HG03039 (cell line): ENCODE measurements at regions not wholly inside any gene's neighbourhood (a gene's known extent, or its start where the extent isn't known, plus 50 kb on each side); places are given as distances from the start of the nearest gene placed in this dataset.
"Not testable (repeated sequence)": the region's sequence is repeated elsewhere in the genome, so short reads cannot be mapped to it uniquely, and the experiment has no call there.

Source experiments
- ATAC-seq: cut with Tn5 transposase; IDR thresholded peaks from one replicate; pipeline ENCODE4 v1.9.1; 2021; ENCODE audit warnings: mild to moderate bottlenecking, moderate library complexity; ENCODE audit not compliant: unreplicated experiment

- ATAC-seq, result no peak
Measured at GRCh38 chr1:78715181-78715661, 65.6 kb downstream of the IFI44 start.

GRCh38 chr1:78716186-78716585 is 66.6 kb downstream of the IFI44 start:
- no peak for ATAC-seq

GRCh38 chr1:78718566-78718965 is 68.9 kb downstream of the IFI44 start:
- no peak for ATAC-seq

- ATAC-seq, result no peak
Measured at GRCh38 chr1:78721136-78721535, 71.5 kb downstream of the IFI44 start.

GRCh38 chr1:78722105-78722504 is 72.5 kb downstream of the IFI44 start:
- no peak for ATAC-seq

- ATAC-seq, result no peak
Measured at GRCh38 chr1:78722521-78722920, 72.9 kb downstream of the IFI44 start.

- ATAC-seq, result no peak
Measured at GRCh38 chr1:78722947-78723346, 73.3 kb downstream of the IFI44 start.

GRCh38 chr1:78726686-78727085 is 77.1 kb downstream of the IFI44 start:
- no peak for ATAC-seq

- ATAC-seq, result no peak
Measured at GRCh38 chr1:78728359-78728758, 78.7 kb downstream of the IFI44 start.

GRCh38 chr1:78730054-78730453 is 80.4 kb downstream of the IFI44 start:
- ATAC-seq, result no peak

- no peak for ATAC-seq
Measured at GRCh38 chr1:78731674-78732073, 82.0 kb downstream of the IFI44 start.

- ATAC-seq, result no peak
Measured at GRCh38 chr1:78737241-78737640, 87.6 kb downstream of the IFI44 start.

- no peak for ATAC-seq
Measured at GRCh38 chr1:78743626-78744025, 94.0 kb downstream of the IFI44 start.

- no peak for ATAC-seq
Measured at GRCh38 chr1:78745111-78745510, 95.5 kb downstream of the IFI44 start.

- ATAC-seq, result not testable (repeated sequence)
Measured at GRCh38 chr1:78753679-78754078, 104.0 kb downstream of the IFI44 start.

GRCh38 chr1:78755986-78756385 is 106.4 kb downstream of the IFI44 start:
- ATAC-seq, result no peak

- no peak for ATAC-seq
Measured at GRCh38 chr1:78758506-78758905, 108.9 kb downstream of the IFI44 start.

- no peak for ATAC-seq
Measured at GRCh38 chr1:78759881-78760280, 110.2 kb downstream of the IFI44 start.

GRCh38 chr1:78760858-78761257 is 111.2 kb downstream of the IFI44 start:
- no peak for ATAC-seq

GRCh38 chr1:78762113-78762512 is 112.5 kb downstream of the IFI44 start:
- ATAC-seq, result no peak

- no peak for ATAC-seq
Measured at GRCh38 chr1:78765489-78765888, 115.9 kb downstream of the IFI44 start.

GRCh38 chr1:78779831-78780230 is 130.2 kb downstream of the IFI44 start:
- no peak for ATAC-seq

- ATAC-seq, result no peak
Measured at GRCh38 chr1:78787544-78787943, 137.9 kb downstream of the IFI44 start.

GRCh38 chr1:78790174-78790573 is 140.5 kb downstream of the IFI44 start:
- no peak for ATAC-seq
